Right renal pelvis (tissue), 4 donors: ENCODE measurements at regions not wholly inside any gene's neighbourhood (a gene's known extent, or its start where the extent isn't known, plus 50 kb on each side); places are given as distances from the start of the nearest gene placed in this dataset.
A peak's percentile ranks its signal among the peaks of the same experiment; 100 is the strongest.
"Not testable (repeated sequence)": the region's sequence is repeated elsewhere in the genome, so short reads cannot be mapped to it uniquely, and the experiment has no call there.

Experiments
- DNase-seq, 4 donors: peaks; one replicate each; pipeline ENCODE4 v3.0.0-alpha.2; 2013; ENCODE audit warnings: low read depth in 4 of 4, low spot score in 3 of 4, missing footprints in 1 of 4

GRCh38 chr17:51482248-51482647 lies 221.9 kb downstream of the UTP18 start:
- not testable (repeated sequence) for DNase-seq

GRCh38 chr17:51486091-51486490 lies 225.7 kb downstream of the UTP18 start:
- DNase-seq, result no peak

- no peak for DNase-seq
These were observed 226.7 kb downstream of the UTP18 start for GRCh38 chr17:51486885-51487520.

- peak in 1 of 4 donors; percentile 7 for DNase-seq
These were observed 227.6 kb downstream of the UTP18 start for GRCh38 chr17:51487947-51488346.

GRCh38 chr17:51491416-51491815 lies 231.1 kb downstream of the UTP18 start:
- DNase-seq, result no peak

GRCh38 chr17:51493206-51493605 lies 232.9 kb downstream of the UTP18 start:
- no peak for DNase-seq

- DNase-seq, result no peak
These were observed 236.0 kb downstream of the UTP18 start for GRCh38 chr17:51496378-51496777.

GRCh38 chr17:51499897-51500296 lies 239.6 kb downstream of the UTP18 start:
- no peak for DNase-seq

GRCh38 chr17:51500454-51500853 lies 240.1 kb downstream of the UTP18 start:
- DNase-seq, result no peak

- DNase-seq, result no peak
These were observed 245.1 kb downstream of the UTP18 start for GRCh38 chr17:51505450-51505849.

GRCh38 chr17:51507444-51507843 lies 247.1 kb downstream of the UTP18 start:
- DNase-seq, result no peak

GRCh38 chr17:51508048-51508447 lies 247.7 kb downstream of the UTP18 start:
- no peak for DNase-seq

- no peak for DNase-seq
These were observed 250.6 kb downstream of the UTP18 start for GRCh38 chr17:51510940-51511339.

- DNase-seq, result no peak
These were observed 252.0 kb downstream of the UTP18 start for GRCh38 chr17:51512220-51512907.

- DNase-seq, result no peak
These were observed 256.6 kb downstream of the UTP18 start for GRCh38 chr17:51516924-51517323.

GRCh38 chr17:51524524-51524923 lies 264.2 kb downstream of the UTP18 start:
- DNase-seq, result no peak

- DNase-seq, result no peak
These were observed 266.2 kb downstream of the UTP18 start for GRCh38 chr17:51526507-51526906.

GRCh38 chr17:51527225-51527982 lies 267.1 kb downstream of the UTP18 start:
- no peak for DNase-seq

GRCh38 chr17:51528111-51528510 lies 267.8 kb downstream of the UTP18 start:
- DNase-seq, result no peak

GRCh38 chr17:51533219-51533618 lies 272.9 kb downstream of the UTP18 start:
- DNase-seq, result no peak

GRCh38 chr17:51533821-51534220 lies 273.5 kb downstream of the UTP18 start:
- peak in 1 of 4 donors; percentile 10 for DNase-seq

GRCh38 chr17:51536627-51537026 lies 276.3 kb downstream of the UTP18 start:
- no peak for DNase-seq
